Nephron (organoid): ENCODE measurements at regions not wholly inside any gene's neighbourhood (a gene's known extent, or its start where the extent isn't known, plus 50 kb on each side); places are given as distances from the start of the nearest gene placed in this dataset.
A peak's percentile ranks its signal among the peaks of the same experiment; 100 is the strongest.
"Not testable (repeated sequence)": the region's sequence is repeated elsewhere in the genome, so short reads cannot be mapped to it uniquely, and the experiment has no call there.

ENCODE experiments used
- H3K27ac Mint-ChIP-seq, 3 experiments: 2 replicates each; pipeline ENCODE4 v1.8.0; 2020; ENCODE audit warnings: mixed read lengths in 3 of 3, mild to moderate bottlenecking in 2 of 3, moderate library complexity in 1 of 3
- H3K27me3 Mint-ChIP-seq: 2 replicates; pipeline ENCODE4 v1.8.0; 2021; ENCODE audit warnings: low read depth, mild to moderate bottlenecking, moderate library complexity, mixed read lengths
- H3K36me3 Mint-ChIP-seq: 2 replicates; pipeline ENCODE4 v1.8.0; 2020; ENCODE audit warnings: low read depth, mixed read lengths
- H3K4me1 Mint-ChIP-seq: 2 replicates; pipeline ENCODE4 v1.8.0; 2020; ENCODE audit warnings: mixed read lengths
- H3K4me3 Mint-ChIP-seq, 3 experiments: 2 replicates each; pipeline ENCODE4 v1.8.0; 2020; ENCODE audit warnings: mild to moderate bottlenecking in 3 of 3, mixed read lengths in 3 of 3, moderate library complexity in 2 of 3
- H3K9me3 Mint-ChIP-seq: 2 replicates; pipeline ENCODE4 v1.8.0; 2020; ENCODE audit warnings: mixed read lengths
- CTCF ChIP-seq, 3 experiments: fragments of 200-600 bp; sonication (generic); IDR thresholded peaks; one replicate each; pipeline ENCODE4 v1.5.0; 2021; ENCODE audit warnings: antibody characterized with exemption in 3 of 3; ENCODE audit not compliant: unreplicated experiment in 3 of 3

GRCh38 chr2:196293751-196294515, 122.6 kb upstream of the STK17B start:
- Mint-ChIP-seq H3K27ac (peak overlapping the region in 1 of 3 experiments; percentile 50), H3K27me3 (no peaks in the 10 kb centered on the region), H3K4me1 (peaks cover 24% of the 10 kb centered on the region), H3K36me3 (peaks cover 7% of the 10 kb centered on the region), H3K4me3 (no peak overlapping the region), H3K9me3 (no peaks in the 10 kb centered on the region)
- no peak for TF ChIP-seq CTCF (IDR thresholded peaks at IDR 0.05; ENCODE audit: unreplicated experiment in 3 of 3)

- no peak for TF ChIP-seq CTCF (IDR thresholded peaks at IDR 0.05; ENCODE audit: unreplicated experiment in 3 of 3)
- Mint-ChIP-seq H3K36me3 (peaks cover 7% of the 10 kb centered on the region), H3K27ac (no peak overlapping the region)
Measured at GRCh38 chr2:196294516-196294909, 123.1 kb upstream of the STK17B start.

GRCh38 chr2:196295005-196295404, 123.6 kb upstream of the STK17B start:
- no peak overlapping the region for H3K27ac Mint-ChIP-seq
- H3K4me3 Mint-ChIP-seq, result no peak overlapping the region
- H3K27me3 Mint-ChIP-seq, result no peaks in the 10 kb centered on the region
- peaks cover 24% of the 10 kb centered on the region for H3K4me1 Mint-ChIP-seq
- H3K36me3 Mint-ChIP-seq, result peaks cover 7% of the 10 kb centered on the region
- H3K9me3 Mint-ChIP-seq, result no peaks in the 10 kb centered on the region
- no peak for TF ChIP-seq CTCF (IDR thresholded peaks at IDR 0.05; ENCODE audit: unreplicated experiment in 3 of 3)

More at GRCh38 chr2:196294516-196294909, 123.1 kb upstream of the STK17B start:
- H3K9me3 Mint-ChIP-seq, result no peaks in the 10 kb centered on the region
- H3K27me3 Mint-ChIP-seq, result no peaks in the 10 kb centered on the region
- peaks cover 24% of the 10 kb centered on the region for H3K4me1 Mint-ChIP-seq
- H3K4me3 Mint-ChIP-seq, result no peak overlapping the region

GRCh38 chr2:196298106-196298723, 126.8 kb upstream of the STK17B start:
- peaks cover 20% of the 10 kb centered on the region for H3K4me1 Mint-ChIP-seq
- H3K27ac Mint-ChIP-seq, H3K4me3 Mint-ChIP-seq, H3K9me3 Mint-ChIP-seq, H3K36me3 Mint-ChIP-seq, H3K27me3 Mint-ChIP-seq: not testable (repeated sequence)
- peak; percentile 62 to 81 (median 75) for TF ChIP-seq CTCF (IDR thresholded peaks at IDR 0.05; ENCODE audit: unreplicated experiment in 3 of 3)

- Mint-ChIP-seq H3K36me3 (peaks cover 33% of the 10 kb centered on the region), H3K4me1 (peaks cover 17% of the 10 kb centered on the region), H3K9me3 (no peaks in the 10 kb centered on the region), H3K4me3 (peak overlapping the region in 2 of 3 experiments; percentile 24 to 65), H3K27ac (peak overlapping the region in 2 of 3 experiments; percentile 72 to 81), H3K27me3 (no peaks in the 10 kb centered on the region)
- no peak for TF ChIP-seq CTCF (IDR thresholded peaks at IDR 0.05; ENCODE audit: unreplicated experiment in 3 of 3)
Measured at GRCh38 chr2:196307775-196308305, 136.5 kb upstream of the STK17B start.
